DOHH2 (cell line): ENCODE measurements at regions not wholly inside any gene's neighbourhood (a gene's known extent, or its start where the extent isn't known, plus 50 kb on each side); places are given as distances from the start of the nearest gene placed in this dataset.

Source experiments
- H3F3A ChIP-seq: fragments of 200-600 bp; sonication (generic), shearing (Covaris generic); 2 replicates; pipeline ENCODE4 v1.6.0; 2016; ENCODE audit warnings: antibody characterized with exemption, mild to moderate bottlenecking; ENCODE audit not compliant: control insufficient read depth, insufficient read depth
- H3K27ac ChIP-seq: fragments of 200-600 bp; sonication (generic); 2 replicates; pipeline ENCODE4 v1.5.1; 2014; ENCODE audit warnings: low read depth, mild to moderate bottlenecking, low read length, moderate library complexity
- H3K27me3 ChIP-seq: fragments of 200-600 bp; sonication (generic); 2 replicates; pipeline ENCODE4 v1.6.1; 2014; ENCODE audit warnings: mild to moderate bottlenecking, low read length, mixed read lengths; ENCODE audit not compliant: control insufficient read depth
- H3K36me3 ChIP-seq: fragments of 200-600 bp; sonication (generic); 2 replicates; pipeline ENCODE4 v1.6.1; 2014; ENCODE audit warnings: mild to moderate bottlenecking, low read length, moderate library complexity, mixed read lengths; ENCODE audit not compliant: control insufficient read depth
- H3K4me1 ChIP-seq: fragments of 200-600 bp; sonication (generic); 2 replicates; pipeline ENCODE4 v1.6.1; 2014; ENCODE audit warnings: mild to moderate bottlenecking, low read length, mixed read lengths; ENCODE audit not compliant: control insufficient read depth
- H3K4me2 ChIP-seq: fragments of 200-600 bp; sonication (generic); 2 replicates; pipeline ENCODE4 v1.6.0; 2014; ENCODE audit warnings: mild to moderate bottlenecking, low read length, moderate library complexity
- H3K4me3 ChIP-seq: fragments of 200-600 bp; sonication (generic); 2 replicates; pipeline ENCODE4 v1.5.1; 2014; ENCODE audit warnings: mild to moderate bottlenecking, low read length, mixed read lengths
- H3K79me2 ChIP-seq: fragments of 200-600 bp; sonication (generic); 2 replicates; pipeline ENCODE4 v1.6.1; 2014; ENCODE audit warnings: mild to moderate bottlenecking, low read length, mixed read lengths; ENCODE audit not compliant: control insufficient read depth
- H3K9me2 ChIP-seq: fragments of 200-600 bp; sonication (generic); replicated peaks from 2 replicates; pipeline ENCODE4 v1.6.1; 2014; ENCODE audit warnings: mild to moderate bottlenecking, low read length, mixed read lengths; ENCODE audit not compliant: control insufficient read depth
- H3K9me3 ChIP-seq: fragments of 200-600 bp; sonication (generic); 2 replicates; pipeline ENCODE4 v1.6.1; 2014; ENCODE audit warnings: antibody characterized with exemption, low read length, mixed read lengths; ENCODE audit not compliant: control insufficient read depth, insufficient read depth
- H4K20me1 ChIP-seq: fragments of 200-600 bp; sonication (generic); 2 replicates; pipeline ENCODE4 v1.6.0; 2014; ENCODE audit warnings: low read depth, mild to moderate bottlenecking, antibody characterized with exemption, low read length, moderate library complexity; ENCODE audit not compliant: control insufficient read depth, insufficient read depth
- EZH2phosphoT487 ChIP-seq: fragments of 200-600 bp; sonication (generic); IDR thresholded peaks from 2 replicates; pipeline ENCODE4 v1.6.1; 2017; ENCODE audit warnings: borderline replicate concordance, mild to moderate bottlenecking, antibody characterized with exemption, low read length, moderate library complexity, mixed read lengths
- TF ChIP-seq, protein P1 (sequence below): fragments of 200-600 bp; sonication (generic); IDR thresholded peaks from one replicate; pipeline ENCODE4 v1.5.1; 2014; ENCODE audit warnings: antibody characterized with exemption, mild to moderate bottlenecking, low read depth, low read length; ENCODE audit not compliant: poor library complexity, severe bottlenecking

GRCh38 chr6:130565696-130566095, 199.9 kb downstream of the TMEM200A start:
- no peak overlapping the region for H3K4me3 ChIP-seq
- H3K4me1 ChIP-seq, result no peaks in the 10 kb centered on the region
- no peaks in the 10 kb centered on the region for H3K27me3 ChIP-seq
- H3K9me2 ChIP-seq, result no peaks in the 10 kb centered on the region
- no peak overlapping the region for H3K4me2 ChIP-seq
- no peaks in the 10 kb centered on the region for H3F3A ChIP-seq
- no peak for TF ChIP-seq EZH2phosphoT487
- TF ChIP-seq, protein P1, sequence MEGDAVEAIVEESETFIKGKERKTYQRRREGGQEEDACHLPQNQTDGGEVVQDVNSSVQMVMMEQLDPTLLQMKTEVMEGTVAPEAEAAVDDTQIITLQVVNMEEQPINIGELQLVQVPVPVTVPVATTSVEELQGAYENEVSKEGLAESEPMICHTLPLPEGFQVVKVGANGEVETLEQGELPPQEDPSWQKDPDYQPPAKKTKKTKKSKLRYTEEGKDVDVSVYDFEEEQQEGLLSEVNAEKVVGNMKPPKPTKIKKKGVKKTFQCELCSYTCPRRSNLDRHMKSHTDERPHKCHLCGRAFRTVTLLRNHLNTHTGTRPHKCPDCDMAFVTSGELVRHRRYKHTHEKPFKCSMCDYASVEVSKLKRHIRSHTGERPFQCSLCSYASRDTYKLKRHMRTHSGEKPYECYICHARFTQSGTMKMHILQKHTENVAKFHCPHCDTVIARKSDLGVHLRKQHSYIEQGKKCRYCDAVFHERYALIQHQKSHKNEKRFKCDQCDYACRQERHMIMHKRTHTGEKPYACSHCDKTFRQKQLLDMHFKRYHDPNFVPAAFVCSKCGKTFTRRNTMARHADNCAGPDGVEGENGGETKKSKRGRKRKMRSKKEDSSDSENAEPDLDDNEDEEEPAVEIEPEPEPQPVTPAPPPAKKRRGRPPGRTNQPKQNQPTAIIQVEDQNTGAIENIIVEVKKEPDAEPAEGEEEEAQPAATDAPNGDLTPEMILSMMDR, result no peak
- H3K27ac ChIP-seq, result no peak overlapping the region
- no peaks in the 10 kb centered on the region for H3K79me2 ChIP-seq
- no peaks in the 10 kb centered on the region for H3K9me3 ChIP-seq
- no peaks in the 10 kb centered on the region for H3K36me3 ChIP-seq
- no peaks in the 10 kb centered on the region for H4K20me1 ChIP-seq

DNA sequence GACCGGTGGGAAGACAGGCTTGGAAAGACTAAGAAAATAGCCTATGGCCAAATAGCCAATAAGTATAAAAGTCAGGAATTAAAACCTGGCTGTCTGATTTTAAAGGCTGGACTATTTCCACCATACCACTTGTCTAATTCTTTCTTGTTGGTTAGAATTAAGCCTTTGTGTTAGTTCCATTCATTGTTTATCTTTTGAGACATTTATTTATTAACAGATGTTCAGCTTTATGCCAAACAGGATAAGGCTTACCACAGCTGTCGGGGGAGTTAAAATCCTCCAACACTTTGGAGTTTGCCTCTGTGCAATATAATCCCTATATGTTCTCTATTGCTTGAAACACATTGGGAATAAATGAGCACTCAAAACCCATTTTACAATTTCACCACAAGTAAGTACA, 208.3 kb downstream of the TMEM200A start:
- Histone ChIP-seq H3K36me3 (no peaks in the 10 kb centered on the region), H3K4me1 (no peaks in the 10 kb centered on the region), H3K4me2 (no peak overlapping the region), H3K79me2 (no peaks in the 10 kb centered on the region), H3K4me3 (no peak overlapping the region), H3K9me2 (no peaks in the 10 kb centered on the region), H3F3A (no peaks in the 10 kb centered on the region), H3K9me3 (no peaks in the 10 kb centered on the region), H3K27ac (no peak overlapping the region), H4K20me1 (no peaks in the 10 kb centered on the region), H3K27me3 (no peaks in the 10 kb centered on the region)
- no peak for TF ChIP-seq EZH2phosphoT487
- TF ChIP-seq, protein P1, result no peak

DNA sequence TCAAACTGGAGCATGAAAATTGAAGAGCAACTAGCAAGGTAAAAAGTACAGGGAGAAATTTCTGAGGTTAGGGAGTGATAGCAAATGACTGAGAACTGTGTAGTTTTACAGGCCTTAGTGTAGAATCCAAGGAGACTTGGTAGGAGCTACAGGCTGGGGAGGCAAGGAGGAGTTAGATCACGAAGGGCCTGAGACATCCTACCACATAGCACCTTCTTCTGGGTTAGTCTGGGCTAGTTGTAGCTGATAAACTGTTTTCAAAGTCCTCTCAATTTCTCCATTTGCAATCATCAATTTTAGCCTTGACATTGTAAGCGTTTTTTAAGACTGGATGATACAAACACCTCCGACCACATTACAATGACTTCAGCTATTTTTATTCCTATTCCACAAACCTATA, 209.7 kb downstream of the TMEM200A start:
- Histone ChIP-seq H3F3A (no peaks in the 10 kb centered on the region), H3K4me3 (no peak overlapping the region), H3K9me3 (no peaks in the 10 kb centered on the region), H3K4me2 (no peak overlapping the region), H3K79me2 (no peaks in the 10 kb centered on the region), H3K4me1 (no peaks in the 10 kb centered on the region), H3K9me2 (no peaks in the 10 kb centered on the region), H3K27me3 (no peaks in the 10 kb centered on the region), H3K27ac (no peak overlapping the region), H3K36me3 (no peaks in the 10 kb centered on the region), H4K20me1 (no peaks in the 10 kb centered on the region)
- TF ChIP-seq, protein P1, result no peak
- TF ChIP-seq EZH2phosphoT487, result no peak

DNA sequence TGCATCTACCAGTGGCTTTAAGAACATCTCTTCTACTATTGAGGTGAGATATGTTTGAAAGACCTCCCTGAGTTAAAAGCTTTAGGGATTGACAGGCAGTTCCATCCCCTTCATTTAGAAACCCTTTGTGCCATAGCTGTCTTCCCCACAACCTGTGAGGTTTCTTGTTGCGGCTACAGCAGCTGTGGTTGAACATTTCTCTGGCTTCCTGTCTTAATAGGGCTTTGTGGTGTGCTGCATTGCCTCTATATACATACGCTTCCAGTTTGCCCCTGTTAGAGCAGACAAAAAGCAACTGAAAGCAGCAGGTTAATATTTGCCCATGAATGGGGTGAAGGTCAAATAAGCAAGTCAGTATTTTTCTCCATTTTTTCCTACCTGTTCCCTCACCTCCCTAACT, 210.2 kb downstream of the TMEM200A start:
- H4K20me1 ChIP-seq, result no peaks in the 10 kb centered on the region

More for the DNA sequence above, 210.2 kb downstream of the TMEM200A start:
- no peaks in the 10 kb centered on the region for H3K79me2 ChIP-seq
- H3F3A ChIP-seq, result no peaks in the 10 kb centered on the region
- TF ChIP-seq, protein P1, result no peak
- no peak for TF ChIP-seq EZH2phosphoT487
- H3K4me1 ChIP-seq, result no peaks in the 10 kb centered on the region
- H3K27me3 ChIP-seq, result no peaks in the 10 kb centered on the region
- H3K9me3 ChIP-seq, result no peaks in the 10 kb centered on the region
- no peak overlapping the region for H3K4me3 ChIP-seq
- H3K27ac ChIP-seq, result no peak overlapping the region
- no peaks in the 10 kb centered on the region for H3K9me2 ChIP-seq
- H3K4me2 ChIP-seq, result no peak overlapping the region
- H3K36me3 ChIP-seq, result no peaks in the 10 kb centered on the region
